T-cell (primary cell): ENCODE measurements at regions not wholly inside any gene's neighbourhood (a gene's known extent, or its start where the extent isn't known, plus 50 kb on each side); places are given as distances from the start of the nearest gene placed in this dataset.

Experiments
- ATAC-seq, 4 experiments: fragments of 200-7000 bp in 3 of 4; fragments of 150-1000 bp in 1 of 4; cut with Tn5 transposase; replicated peaks in 1 of 4; 1 replicate in 3 of 4; 2 replicates in 1 of 4; pipeline ENCODE4 v1.10.0; 2021; ENCODE audit warnings: moderate library complexity in 3 of 4, mild to moderate bottlenecking in 2 of 4, moderate number of reproducible peaks in 1 of 4
- CTCF ChIA-PET, 2 donors: fragments of 300-600 bp; sonication (Branson Sonifier 250); formaldehyde crosslinking; loops; one replicate each; lab custom pipeline; 2022; ENCODE audit warnings: antibody characterized with exemption in 2 of 2; lab: Charles Lee
- POLR2A ChIA-PET, 2 donors: fragments of 300-600 bp; sonication (Branson Sonifier 250); formaldehyde crosslinking; loops; one replicate each; lab custom pipeline; 2022; ENCODE audit warnings: antibody characterized with exemption in 2 of 2; lab: Charles Lee
- DNase-seq, 35 experiments: peaks; one replicate each; pipeline versions ENCODE4 v3.0.0 to v3.0.0-alpha.2; 2013 to 2023
- H3K27ac ChIP-seq: one replicate; pipeline ENCODE4 v1.5.1; 2013; ENCODE audit warnings: low read length
- H3K27me3 ChIP-seq, 2 experiments: replicated peaks in 1 of 2; 1 replicate in 1 of 2; 2 replicates in 1 of 2; pipeline versions ENCODE4 v1.6.1 to v1.7.0; 2013; ENCODE audit warnings: low read length in 1 of 2, mixed read lengths in 1 of 2; ENCODE audit not compliant: control insufficient read depth in 2 of 2, insufficient read depth in 2 of 2; ENCODE audit errors: extremely low read depth in 1 of 2
- H3K36me3 ChIP-seq, 2 donors: 1 replicate in 1 of 2; 2 replicates in 1 of 2; pipeline versions ENCODE4 v1.6.1 to v1.7.0; 2013; ENCODE audit warnings: low read length in 1 of 2; ENCODE audit not compliant: control insufficient read depth in 2 of 2, insufficient read depth in 1 of 2; ENCODE audit errors: extremely low read depth in 1 of 2
- H3K4me1 ChIP-seq, 2 experiments: 1 replicate in 1 of 2; 2 replicates in 1 of 2; pipeline versions ENCODE4 v1.6.1 to v1.7.0; 2013; ENCODE audit warnings: low read length in 2 of 2, mixed read lengths in 1 of 2; ENCODE audit not compliant: insufficient read depth in 2 of 2, control insufficient read depth in 1 of 2; ENCODE audit errors: extremely low read depth in 1 of 2
- H3K4me3 ChIP-seq, 2 donors: 1 replicate in 1 of 2; 2 replicates in 1 of 2; pipeline versions ENCODE4 v1.5.1 to v1.7.0; 2013; ENCODE audit warnings: mild to moderate bottlenecking in 2 of 2, low read length in 1 of 2, moderate library complexity in 1 of 2; ENCODE audit not compliant: control insufficient read depth in 1 of 2; ENCODE audit errors: extremely low read depth in 1 of 2
- H3K9me3 ChIP-seq: 2 replicates; pipeline ENCODE4 v1.7.0; 2013
- H3K27ac Mint-ChIP-seq, 2 donors: one replicate each; pipeline ENCODE4 v1.8.0; 2020 to 2021; ENCODE audit warnings: mild to moderate bottlenecking in 2 of 2, mixed read lengths in 2 of 2
- H3K27me3 Mint-ChIP-seq, 2 donors: one replicate each; pipeline ENCODE4 v1.8.0; 2021 to 2022; ENCODE audit warnings: mixed read lengths in 2 of 2
- H3K36me3 Mint-ChIP-seq: one replicate; pipeline ENCODE4 v1.8.0; 2021; ENCODE audit warnings: mixed read lengths
- H3K4me1 Mint-ChIP-seq, 3 donors: one replicate each; pipeline ENCODE4 v1.8.0; 2020 to 2022; ENCODE audit warnings: mixed read lengths in 3 of 3, mild to moderate bottlenecking in 1 of 3
- H3K4me3 Mint-ChIP-seq, 3 donors: one replicate each; pipeline ENCODE4 v1.8.0; 2020 to 2022; ENCODE audit warnings: mild to moderate bottlenecking in 3 of 3, mixed read lengths in 3 of 3, moderate library complexity in 3 of 3
- H3K9me3 Mint-ChIP-seq, 3 donors: one replicate each; pipeline ENCODE4 v1.8.0; 2020 to 2022; ENCODE audit warnings: mixed read lengths in 3 of 3
- WGBS: methylation state at CpG from one replicate; pipeline ENCODE4 v1.1.5; 2013; ENCODE audit warnings: missing lambda C conversion rate; ENCODE audit not compliant: insufficient coverage; 5-methylcytosine and 5-hydroxymethylcytosine counted together

GRCh38 chr3:179503152-179503551 is 51.9 kb upstream of the GNB4 start:
- Mint-ChIP-seq H3K36me3 (no peaks in the 10 kb centered on the region), H3K27ac (no peak overlapping the region), H3K4me3 (no peak overlapping the region), H3K4me1 (no peaks in the 10 kb centered on the region), H3K9me3 (peaks cover 4 to 5% (median 5%) of the 10 kb centered on the region in 3 donors), H3K27me3 (peaks cover 23 to 25% of the 10 kb centered on the region in 2 donors)
- CTCF ChIA-PET: no interaction called here
- Histone ChIP-seq H3K27me3 (peaks cover 0 to 5% of the 10 kb centered on the region in 2 experiments), H3K27ac (no peak overlapping the region), H3K4me3 (no peak overlapping the region), H3K36me3 (no peaks in the 10 kb centered on the region), H3K4me1 (no peaks in the 10 kb centered on the region), H3K9me3 (no peaks in the 10 kb centered on the region)
- 40% methylated on average over 1 of the region's 3 CpGs for WGBS
- DNase-seq (no peak), ATAC-seq (no peak)
- POLR2A ChIA-PET: no interaction called here

- DNase-seq (no peak), ATAC-seq (no peak)
- no peak overlapping the region for H3K4me3 ChIP-seq
- no peaks in the 10 kb centered on the region for H3K4me1 Mint-ChIP-seq
- no peaks in the 10 kb centered on the region for H3K36me3 ChIP-seq
- peaks cover 3 to 5% (median 4%) of the 10 kb centered on the region in 3 donors for H3K9me3 Mint-ChIP-seq
- POLR2A ChIA-PET: no interaction called here
- H3K27me3 Mint-ChIP-seq: peaks cover 23 to 25% of the 10 kb centered on the region in 2 donors
- H3K9me3 ChIP-seq: no peaks in the 10 kb centered on the region
- H3K27me3 ChIP-seq: peaks cover 0 to 7% of the 10 kb centered on the region in 2 experiments
- no CpG with 5 or more reads among the region's 1 CpG for WGBS
- no peak overlapping the region for H3K4me3 Mint-ChIP-seq
- no peak overlapping the region for H3K27ac Mint-ChIP-seq
- CTCF ChIA-PET: no interaction called here
- no peak overlapping the region for H3K27ac ChIP-seq
- no peaks in the 10 kb centered on the region for H3K36me3 Mint-ChIP-seq
- no peaks in the 10 kb centered on the region for H3K4me1 ChIP-seq
These were observed 52.4 kb upstream of the GNB4 start for GRCh38 chr3:179503640-179504039.

DNA sequence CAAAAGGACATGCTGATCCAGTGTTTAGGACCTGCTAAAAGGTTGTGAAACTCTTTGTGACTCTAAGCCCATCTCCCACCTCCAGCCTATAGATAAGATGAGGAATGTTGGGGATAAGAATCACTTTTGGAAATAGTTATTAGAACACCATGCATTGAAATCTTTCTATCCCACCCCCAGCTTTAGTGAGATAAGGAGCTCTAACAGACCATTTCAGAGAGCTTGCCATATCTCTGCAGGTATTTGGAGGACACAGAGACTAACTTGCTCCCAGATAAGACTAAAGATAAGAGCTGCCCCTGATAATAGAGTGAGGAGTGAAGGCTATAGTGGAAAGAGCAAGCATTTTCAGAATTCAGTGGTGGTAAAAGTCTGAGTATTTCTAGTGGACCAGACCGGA is 53.1 kb upstream of the GNB4 start:
- H3K4me1 ChIP-seq: no peaks in the 10 kb centered on the region
- H3K27ac Mint-ChIP-seq: no peak overlapping the region
- WGBS: 100% methylated on average over 1 of the region's 1 CpG
- no peak overlapping the region for H3K4me3 Mint-ChIP-seq
- no peak for DNase-seq
- no peaks in the 10 kb centered on the region for H3K9me3 ChIP-seq
- H3K27ac ChIP-seq: no peak overlapping the region
- peaks cover 3 to 5% (median 4%) of the 10 kb centered on the region in 3 donors for H3K9me3 Mint-ChIP-seq
- no peaks in the 10 kb centered on the region for H3K36me3 ChIP-seq
- POLR2A ChIA-PET: interaction anchor here in 1 of 2 donors (0.5 kb wide), 2 partner anchors 9 to 145 kb away, joined by 3 to 9 read pairs; no protein-coding TSS in a partner anchor
- no peak overlapping the region for H3K4me3 ChIP-seq
- no peak for ATAC-seq
- H3K27me3 Mint-ChIP-seq: peaks cover 25% of the 10 kb centered on the region in 2 donors
- peaks cover 0 to 7% of the 10 kb centered on the region in 2 experiments for H3K27me3 ChIP-seq
- no peaks in the 10 kb centered on the region for H3K36me3 Mint-ChIP-seq
- no peaks in the 10 kb centered on the region for H3K4me1 Mint-ChIP-seq
- CTCF ChIA-PET: no interaction called here

DNA sequence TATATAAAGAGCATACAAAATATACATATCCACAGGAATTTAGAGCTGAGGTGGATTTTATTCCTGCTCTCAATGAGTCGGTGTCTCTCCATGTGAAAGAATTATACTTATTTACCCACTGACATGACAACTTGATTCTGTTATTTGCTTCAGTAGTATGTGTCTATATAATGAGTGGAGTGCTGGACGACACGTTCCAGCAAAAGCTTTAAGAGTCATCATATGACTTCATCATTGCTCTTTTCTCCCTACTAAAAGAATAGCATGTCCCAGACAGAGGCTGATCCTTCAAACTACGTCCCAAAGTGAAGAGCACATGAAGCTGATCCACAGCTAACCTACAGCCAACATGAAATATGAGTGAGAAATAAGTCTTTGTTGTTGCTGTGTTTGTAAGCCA is 54.3 kb upstream of the GNB4 start:
- Histone ChIP-seq H3K27ac (no peak overlapping the region), H3K4me1 (no peaks in the 10 kb centered on the region), H3K27me3 (peaks cover 0 to 7% of the 10 kb centered on the region in 2 experiments), H3K36me3 (no peaks in the 10 kb centered on the region), H3K9me3 (no peaks in the 10 kb centered on the region), H3K4me3 (no peak overlapping the region)
- WGBS: no CpG with 5 or more reads among the region's 4 CpGs
- no peak overlapping the region for H3K27ac Mint-ChIP-seq
- no peaks in the 10 kb centered on the region for H3K4me1 Mint-ChIP-seq
- ATAC-seq (no peak), DNase-seq (no peak)
- peaks cover 0 to 4% (median 0%) of the 10 kb centered on the region in 3 donors for H3K9me3 Mint-ChIP-seq
- no peak overlapping the region for H3K4me3 Mint-ChIP-seq
- CTCF ChIA-PET: interaction anchor here in 1 of 2 donors (0.6 kb wide), 1 partner anchor 507 kb away, joined by 3 read pairs; no protein-coding TSS in a partner anchor
- POLR2A ChIA-PET: no interaction called here
- H3K36me3 Mint-ChIP-seq: no peaks in the 10 kb centered on the region
- peaks cover 25% of the 10 kb centered on the region in 2 donors for H3K27me3 Mint-ChIP-seq

DNA sequence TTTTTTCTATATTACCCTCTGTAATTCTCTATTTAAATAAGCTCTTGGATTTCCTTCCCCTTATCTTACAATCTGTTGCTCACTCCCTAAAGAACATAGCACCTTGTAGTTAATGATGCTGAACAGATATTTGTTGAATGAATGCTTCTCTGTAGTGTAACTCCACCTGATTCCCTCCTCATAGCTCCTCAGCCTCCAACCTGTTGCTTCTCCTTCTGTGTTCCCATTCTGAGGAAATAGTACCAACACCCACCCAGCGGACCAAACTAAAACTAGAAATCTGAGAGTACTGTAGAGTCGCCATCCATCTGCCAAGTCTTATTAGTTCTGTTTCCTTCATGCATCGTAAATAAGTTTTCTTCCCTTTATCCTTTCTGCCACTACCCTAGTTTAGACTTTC is 55.5 kb upstream of the GNB4 start:
- 97% methylated on average over 3 of the region's 3 CpGs for WGBS

GRCh38 chr3:179509701-179510100 is 53.0 kb upstream of the ACTL6A start:
- no peaks in the 10 kb centered on the region for H3K9me3 ChIP-seq
- no peak overlapping the region for H3K4me3 Mint-ChIP-seq
- ChIA-PET CTCF (no interaction called here), POLR2A (no interaction called here)
- no peak overlapping the region for H3K27ac Mint-ChIP-seq
- 93% methylated on average over 3 of the region's 4 CpGs for WGBS
- DNase-seq: no peak
- H3K27me3 ChIP-seq: peaks cover 0 to 6% of the 10 kb centered on the region in 2 experiments
- H3K36me3 ChIP-seq: no peaks in the 10 kb centered on the region
- H3K4me3 ChIP-seq: no peak overlapping the region
- no peaks in the 10 kb centered on the region for H3K36me3 Mint-ChIP-seq
- no peak overlapping the region for H3K27ac ChIP-seq
- H3K9me3 Mint-ChIP-seq: no peaks in the 10 kb centered on the region
- H3K4me1 Mint-ChIP-seq: no peaks in the 10 kb centered on the region
- ATAC-seq: no peak
- no peaks in the 10 kb centered on the region for H3K4me1 ChIP-seq
- H3K27me3 Mint-ChIP-seq: peaks cover 21 to 24% of the 10 kb centered on the region in 2 donors

More for the DNA sequence above, 55.5 kb upstream of the GNB4 start:
- Mint-ChIP-seq H3K4me1 (no peaks in the 10 kb centered on the region), H3K4me3 (no peak overlapping the region), H3K36me3 (no peaks in the 10 kb centered on the region), H3K27me3 (peaks cover 21 to 29% of the 10 kb centered on the region in 2 donors), H3K9me3 (no peaks in the 10 kb centered on the region), H3K27ac (no peak overlapping the region)
- Histone ChIP-seq H3K27ac (no peak overlapping the region), H3K4me3 (no peak overlapping the region), H3K9me3 (no peaks in the 10 kb centered on the region), H3K4me1 (no peaks in the 10 kb centered on the region), H3K27me3 (peaks cover 0 to 7% of the 10 kb centered on the region in 2 experiments), H3K36me3 (no peaks in the 10 kb centered on the region)
- CTCF ChIA-PET: no interaction called here
- DNase-seq: no peak
- no peak for ATAC-seq
- POLR2A ChIA-PET: no interaction called here

- peaks cover 16 to 17% of the 10 kb centered on the region in 2 donors for H3K27me3 Mint-ChIP-seq
- H3K4me3 ChIP-seq: no peak overlapping the region
- H3K27ac ChIP-seq: no peak overlapping the region
- ATAC-seq (no peak), DNase-seq (no peak)
- 60% methylated on average over 1 of the region's 2 CpGs for WGBS
- no peak overlapping the region for H3K27ac Mint-ChIP-seq
- no peaks in the 10 kb centered on the region for H3K4me1 Mint-ChIP-seq
- no peak overlapping the region for H3K4me3 Mint-ChIP-seq
- H3K36me3 Mint-ChIP-seq: no peaks in the 10 kb centered on the region
- H3K36me3 ChIP-seq: no peaks in the 10 kb centered on the region
- no peaks in the 10 kb centered on the region for H3K4me1 ChIP-seq
- CTCF ChIA-PET: no interaction called here
- H3K9me3 Mint-ChIP-seq: no peaks in the 10 kb centered on the region
- no peaks in the 10 kb centered on the region for H3K9me3 ChIP-seq
- POLR2A ChIA-PET: no interaction called here
- H3K27me3 ChIP-seq: peaks cover 0 to 6% of the 10 kb centered on the region in 2 experiments
These were observed 52.2 kb upstream of the ACTL6A start for GRCh38 chr3:179510496-179510895.
